ENCODE measurements at regions not wholly inside any gene's neighbourhood (a gene's known extent, or its start where the extent isn't known, plus 50 kb on each side); places are given as distances from the start of the nearest gene placed in this dataset.

GRCh38 chr3:148203297-148204010 is 494.2 kb upstream of the AGTR1 start:
- Histone ChIP-seq H3K27me3 (no peaks in the 10 kb centered on the region), H3K4me3 (no peak overlapping the region), H3K36me3 (no peaks in the 10 kb centered on the region), H3K4me1 (no peaks in the 10 kb centered on the region), H3K27ac (no peak overlapping the region), H3K9me3 (no peaks in the 10 kb centered on the region)
- TF ChIP-seq EP300 (IDR thresholded peaks at IDR 0.05): no peak
- TF ChIP-seq POLR2A (IDR thresholded peaks at IDR 0.05): no peak
- no peak for TF ChIP-seq POLR2AphosphoS5 (IDR thresholded peaks at IDR 0.05)
- no peak for TF ChIP-seq CTCF (IDR thresholded peaks at IDR 0.05)
- WGBS, 2 donors (ENCODE audit: low coverage in 1 of 2): 45 to 46% methylated on average over 6 of the region's 6 CpGs
- ATAC-seq: peak; percentile 34

GRCh38 chr3:148204131-148204530 is 493.6 kb upstream of the AGTR1 start:
- Histone ChIP-seq H3K9me3 (no peaks in the 10 kb centered on the region), H3K27ac (no peak overlapping the region), H3K27me3 (no peaks in the 10 kb centered on the region), H3K4me1 (no peaks in the 10 kb centered on the region), H3K4me3 (no peak overlapping the region), H3K36me3 (no peaks in the 10 kb centered on the region)
- 57 to 68% methylated on average over 1 of the region's 1 CpG for WGBS, 2 donors (ENCODE audit: low coverage in 1 of 2)
- ATAC-seq: no peak
- no peak for TF ChIP-seq POLR2AphosphoS5 (IDR thresholded peaks at IDR 0.05)
- TF ChIP-seq EP300 (IDR thresholded peaks at IDR 0.05): no peak
- no peak for TF ChIP-seq POLR2A (IDR thresholded peaks at IDR 0.05)
- no peak for TF ChIP-seq CTCF (IDR thresholded peaks at IDR 0.05)

GRCh38 chr3:148205977-148206376 is 491.7 kb upstream of the AGTR1 start:
- ATAC-seq: no peak
- Histone ChIP-seq H3K36me3 (no peaks in the 10 kb centered on the region), H3K4me1 (no peaks in the 10 kb centered on the region), H3K9me3 (no peaks in the 10 kb centered on the region), H3K4me3 (no peak overlapping the region), H3K27ac (no peak overlapping the region), H3K27me3 (no peaks in the 10 kb centered on the region)
- TF ChIP-seq POLR2AphosphoS5 (IDR thresholded peaks at IDR 0.05) (no peak), EP300 (IDR thresholded peaks at IDR 0.05) (no peak), POLR2A (IDR thresholded peaks at IDR 0.05) (no peak), CTCF (IDR thresholded peaks at IDR 0.05) (no peak)
- 87 to 88% methylated on average over 2 of the region's 2 CpGs for WGBS, 2 donors (ENCODE audit: low coverage in 1 of 2)

GRCh38 chr3:148206446-148206845 is 491.3 kb upstream of the AGTR1 start:
- Histone ChIP-seq H3K36me3 (no peaks in the 10 kb centered on the region), H3K4me1 (no peaks in the 10 kb centered on the region), H3K27me3 (no peaks in the 10 kb centered on the region), H3K27ac (no peak overlapping the region), H3K9me3 (no peaks in the 10 kb centered on the region), H3K4me3 (no peak overlapping the region)
- no peak for ATAC-seq
- 53 to 78% methylated on average over 1 of the region's 1 CpG for WGBS, 2 donors (ENCODE audit: low coverage in 1 of 2)
- TF ChIP-seq POLR2AphosphoS5 (IDR thresholded peaks at IDR 0.05) (no peak), EP300 (IDR thresholded peaks at IDR 0.05) (no peak), POLR2A (IDR thresholded peaks at IDR 0.05) (no peak), CTCF (IDR thresholded peaks at IDR 0.05) (no peak)

- no peak for ATAC-seq
Measured at GRCh38 chr3:148208975-148209374, 488.7 kb upstream of the AGTR1 start.

More at GRCh38 chr3:148208975-148209374, 488.7 kb upstream of the AGTR1 start:
- Histone ChIP-seq H3K27ac (no peak overlapping the region), H3K4me1 (no peaks in the 10 kb centered on the region), H3K27me3 (no peaks in the 10 kb centered on the region), H3K9me3 (no peaks in the 10 kb centered on the region), H3K4me3 (no peak overlapping the region), H3K36me3 (no peaks in the 10 kb centered on the region)
- TF ChIP-seq EP300 (IDR thresholded peaks at IDR 0.05) (no peak), POLR2A (IDR thresholded peaks at IDR 0.05) (no peak), POLR2AphosphoS5 (IDR thresholded peaks at IDR 0.05) (no peak), CTCF (IDR thresholded peaks at IDR 0.05) (no peak)

Measured in gastroesophageal sphincter (tissue), 4 donors.